ENCODE measurements at regions not wholly inside any gene's neighbourhood (a gene's known extent, or its start where the extent isn't known, plus 50 kb on each side); places are given as distances from the start of the nearest gene placed in this dataset.
A peak's percentile ranks its signal among the peaks of the same experiment; 100 is the strongest.

DNA sequence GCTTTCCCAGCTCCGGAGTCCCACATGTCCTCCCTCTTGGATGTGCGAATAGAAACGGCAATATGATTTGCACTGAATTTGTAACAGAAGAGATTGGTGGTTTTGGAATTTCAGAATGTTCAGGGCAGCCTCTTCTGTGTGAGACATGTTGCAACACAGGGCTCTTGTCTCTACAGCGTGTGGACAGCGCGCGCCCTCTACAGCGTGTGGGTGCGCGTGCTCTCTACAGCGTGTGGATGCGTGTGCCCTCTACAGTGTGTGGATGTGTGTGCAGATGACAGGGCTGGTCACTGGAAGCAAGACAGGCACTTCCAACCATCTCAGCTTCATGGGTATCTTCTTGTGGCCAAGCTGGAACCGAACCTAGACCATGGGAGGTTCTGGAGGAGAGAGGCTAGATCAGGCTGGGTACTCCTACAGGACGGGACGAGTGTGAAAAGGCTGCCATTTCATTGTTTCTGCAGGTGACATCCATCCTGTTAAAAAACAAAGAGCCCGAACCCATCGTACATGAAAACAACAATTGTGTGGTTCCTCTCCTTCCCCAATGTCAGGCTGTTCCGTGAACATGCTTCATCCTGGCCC is 78.4 kb downstream of the TEX29 start:
- H3K27ac ChIP-seq (ENCODE audit: insufficient read length, low read depth, low read length), result no peak overlapping the region
- no peak overlapping the region for H3T11ph ChIP-seq (ENCODE audit: low read length)
- H3K9ac ChIP-seq (ENCODE audit: extremely low read depth, insufficient read length, low read length), result no peak overlapping the region
- TF ChIP-seq, protein P1, sequence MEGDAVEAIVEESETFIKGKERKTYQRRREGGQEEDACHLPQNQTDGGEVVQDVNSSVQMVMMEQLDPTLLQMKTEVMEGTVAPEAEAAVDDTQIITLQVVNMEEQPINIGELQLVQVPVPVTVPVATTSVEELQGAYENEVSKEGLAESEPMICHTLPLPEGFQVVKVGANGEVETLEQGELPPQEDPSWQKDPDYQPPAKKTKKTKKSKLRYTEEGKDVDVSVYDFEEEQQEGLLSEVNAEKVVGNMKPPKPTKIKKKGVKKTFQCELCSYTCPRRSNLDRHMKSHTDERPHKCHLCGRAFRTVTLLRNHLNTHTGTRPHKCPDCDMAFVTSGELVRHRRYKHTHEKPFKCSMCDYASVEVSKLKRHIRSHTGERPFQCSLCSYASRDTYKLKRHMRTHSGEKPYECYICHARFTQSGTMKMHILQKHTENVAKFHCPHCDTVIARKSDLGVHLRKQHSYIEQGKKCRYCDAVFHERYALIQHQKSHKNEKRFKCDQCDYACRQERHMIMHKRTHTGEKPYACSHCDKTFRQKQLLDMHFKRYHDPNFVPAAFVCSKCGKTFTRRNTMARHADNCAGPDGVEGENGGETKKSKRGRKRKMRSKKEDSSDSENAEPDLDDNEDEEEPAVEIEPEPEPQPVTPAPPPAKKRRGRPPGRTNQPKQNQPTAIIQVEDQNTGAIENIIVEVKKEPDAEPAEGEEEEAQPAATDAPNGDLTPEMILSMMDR (conservative IDR thresholded peaks at IDR 0.05), result no peak
- peaks cover 0 to 2% (median 0%) of the 10 kb centered on the region in 3 experiments; a peak in 4 of 7 replicates for H3K36me3 Mint-ChIP-seq (ENCODE audit: insufficient read depth in 1 of 3, low read depth in 3 of 3)
- no peak overlapping the region for H2BK20ac ChIP-seq (ENCODE audit: low read depth, low read length, poor library complexity, severe bottlenecking)
- no peak overlapping the region for H2BK15ac ChIP-seq (ENCODE audit: low read depth, low read length)
- H3K4me3 Mint-ChIP-seq, result no peak overlapping the region
- no peak overlapping the region for H2BK12ac ChIP-seq (ENCODE audit: insufficient read length, low read depth, low read length)
- H3K4me1 ChIP-seq (ENCODE audit: insufficient read depth, low read length), result no peaks in the 10 kb centered on the region
- H3K79me1 ChIP-seq (ENCODE audit: insufficient read depth, low read depth, low read length, poor library complexity, severe bottlenecking), result no peaks in the 10 kb centered on the region
- H3K4ac ChIP-seq (ENCODE audit: low read depth, low read length), result no peak overlapping the region
- DNase-seq, result no peak
- H3K79me2 ChIP-seq (ENCODE audit: insufficient read depth, low read length), result no peaks in the 10 kb centered on the region
- no peak overlapping the region for H4K91ac ChIP-seq (ENCODE audit: insufficient read length, low read depth, low read length)
- no peak overlapping the region for H2AFZ ChIP-seq (ENCODE audit: low read length)
- no peaks in the 10 kb centered on the region for H4K20me1 ChIP-seq (ENCODE audit: control insufficient read depth, insufficient read depth, insufficient read length)
- no peak overlapping the region for H3K23ac ChIP-seq (ENCODE audit: insufficient read length, low read depth, low read length)
- no peaks in the 10 kb centered on the region for H3K9me3 ChIP-seq (ENCODE audit: control insufficient read depth, low read depth, low read length)
- peaks cover 19% of the 10 kb centered on the region for H3K27me3 Mint-ChIP-seq (ENCODE audit: low read depth)
- no CpG with 5 or more reads among the region's 18 CpGs for WGBS (ENCODE audit: extremely low coverage, insufficient read length, low lambda C conversion rate)
- H3K27me3 ChIP-seq (ENCODE audit: insufficient read depth, low read length), result no peaks in the 10 kb centered on the region
- H3K56ac ChIP-seq (ENCODE audit: insufficient read length, low read depth, low read length), result no peak overlapping the region
- H3K14ac ChIP-seq (ENCODE audit: insufficient read depth, low read length), result no peak overlapping the region
- peaks cover 2 to 6% of the 10 kb centered on the region in 2 experiments; a peak in 3 of 5 replicates for H3K9me3 Mint-ChIP-seq
- no peaks in the 10 kb centered on the region for H3K23me2 ChIP-seq (ENCODE audit: insufficient read length, low read depth, low read length, poor library complexity, severe bottlenecking)
- H3K4me1 Mint-ChIP-seq, result peaks cover 0 to 3% of the 10 kb centered on the region in 2 experiments; a peak in 1 of 4 replicates
- no peak overlapping the region for H2BK5ac ChIP-seq (ENCODE audit: insufficient read length, low read length)
- H3K18ac ChIP-seq (ENCODE audit: insufficient read length, low read depth, low read length), result no peak overlapping the region
- no peak overlapping the region for H4K8ac ChIP-seq (replicated peaks; ENCODE audit: insufficient read length, low read depth, low read length)
- H2BK120ac ChIP-seq (ENCODE audit: low read depth, low read length, poor library complexity, severe bottlenecking), result no peak overlapping the region
- H4K5ac ChIP-seq (ENCODE audit: insufficient read length, low read depth, low read length), result no peak overlapping the region
- H2AK5ac ChIP-seq (ENCODE audit: insufficient read length, low read length), result no peak overlapping the region
- peak overlapping the region in 1 of 3 experiments; percentile 4; a peak in 1 of 7 replicates for H3K27ac Mint-ChIP-seq
- no peak overlapping the region for H3K4me2 ChIP-seq (ENCODE audit: insufficient read depth, insufficient read length, low read length)
